OCI-LY3 (cell line): ENCODE measurements at regions not wholly inside any gene's neighbourhood (a gene's known extent, or its start where the extent isn't known, plus 50 kb on each side); places are given as distances from the start of the nearest gene placed in this dataset.

Experiments used
- H2AFZ ChIP-seq: fragments of 200-600, 300-600 bp; shearing (Covaris generic); 2 replicates; pipeline ENCODE4 v1.6.0; 2014; ENCODE audit warnings: antibody characterized with exemption, low read depth, low read length
- H3K27ac ChIP-seq: fragments of 200-600, 300-600 bp; sonication (generic); 2 replicates; pipeline ENCODE4 v1.5.1; 2014; ENCODE audit warnings: mild to moderate bottlenecking, low read length, moderate library complexity, mixed read lengths
- H3K27me3 ChIP-seq: fragments of 200-600, 300-600 bp; sonication (generic); 2 replicates; pipeline ENCODE4 v1.6.1; 2014; ENCODE audit warnings: low read depth, low read length, mixed read lengths
- H3K36me3 ChIP-seq: fragments of 200-600, 300-600 bp; sonication (generic); replicated peaks from 2 replicates; pipeline ENCODE3; 2014; ENCODE audit warnings: low read depth, low read length, mixed read lengths
- H3K4me1 ChIP-seq: fragments of 300-600, 200-600 bp; sonication (generic); 2 replicates; pipeline ENCODE4 v1.6.1; 2014; ENCODE audit warnings: low read length, mixed read lengths
- H3K4me2 ChIP-seq: fragments of 200-600, 300-600 bp; sonication (generic); 2 replicates; pipeline ENCODE4 v1.6.1; 2014; ENCODE audit warnings: low read length, mixed read lengths
- H3K4me3 ChIP-seq: fragments of 300-600, 200-600 bp; sonication (generic); 2 replicates; pipeline ENCODE4 v1.5.1; 2014; ENCODE audit warnings: antibody characterized with exemption, mild to moderate bottlenecking, low read length, moderate library complexity
- H3K79me2 ChIP-seq: fragments of 300-600, 200-600 bp; shearing (Covaris generic); 2 replicates; pipeline ENCODE4 v1.6.1; 2014; ENCODE audit warnings: mild to moderate bottlenecking, low read length, mixed read lengths
- H3K9ac ChIP-seq: fragments of 300-600, 200-600 bp; shearing (Covaris generic); 2 replicates; pipeline ENCODE4 v1.6.0; 2014; ENCODE audit warnings: mild to moderate bottlenecking, low read length, moderate library complexity
- H3K9me3 ChIP-seq: fragments of 200-600, 300-600 bp; shearing (Covaris generic); 2 replicates; pipeline ENCODE4 v1.6.1; 2014; ENCODE audit warnings: low read length, mixed read lengths; ENCODE audit not compliant: insufficient read depth
- H4K20me1 ChIP-seq: fragments of 200-600, 300-600 bp; sonication (generic); 2 replicates; pipeline ENCODE4 v1.6.1; 2016; ENCODE audit warnings: low read length, mixed read lengths; ENCODE audit not compliant: insufficient read depth
- CTCF ChIP-seq: fragments of 200-600, 300-600 bp; sonication (generic); IDR thresholded peaks from 2 replicates; pipeline ENCODE4 v1.5.1; 2014; ENCODE audit warnings: antibody characterized with exemption, low read length, low read depth
- EZH2phosphoT487 ChIP-seq: fragments of 200-600 bp; shearing (Covaris generic); IDR thresholded peaks from 2 replicates; pipeline ENCODE4 v1.6.1; 2018; ENCODE audit warnings: antibody characterized with exemption, mixed run types, low read depth

- H3K9me3 ChIP-seq: no peaks in the 10 kb centered on the region
These were observed 319.7 kb upstream of the KCNH8 start for GRCh38 chr3:18828637-18829036.

GRCh38 chr3:18827664-18828063 is 320.6 kb upstream of the KCNH8 start:
- Histone ChIP-seq H3K9me3 (no peaks in the 10 kb centered on the region), H3K9ac (no peak overlapping the region), H3K4me2 (no peak overlapping the region), H3K27ac (no peak overlapping the region), H3K4me3 (no peak overlapping the region), H3K4me1 (no peaks in the 10 kb centered on the region), H2AFZ (peak overlapping the region; percentile 31; the same call in 1 of the 2 replicates), H4K20me1 (no peaks in the 10 kb centered on the region), H3K27me3 (no peaks in the 10 kb centered on the region), H3K36me3 (no peaks in the 10 kb centered on the region), H3K79me2 (no peaks in the 10 kb centered on the region)
- no peak for TF ChIP-seq EZH2phosphoT487
- TF ChIP-seq CTCF: no peak

More at GRCh38 chr3:18828637-18829036, 319.7 kb upstream of the KCNH8 start:
- no peaks in the 10 kb centered on the region for H4K20me1 ChIP-seq
- H3K36me3 ChIP-seq: no peaks in the 10 kb centered on the region
- H2AFZ ChIP-seq: no peak overlapping the region
- no peak overlapping the region for H3K27ac ChIP-seq
- H3K4me3 ChIP-seq: no peak overlapping the region
- H3K79me2 ChIP-seq: no peaks in the 10 kb centered on the region
- no peaks in the 10 kb centered on the region for H3K4me1 ChIP-seq
- no peak for TF ChIP-seq EZH2phosphoT487
- TF ChIP-seq CTCF: no peak
- H3K4me2 ChIP-seq: no peak overlapping the region
- no peak overlapping the region for H3K9ac ChIP-seq
- H3K27me3 ChIP-seq: no peaks in the 10 kb centered on the region

- H3K9ac ChIP-seq: no peak overlapping the region
- H3K36me3 ChIP-seq: no peaks in the 10 kb centered on the region
- H3K4me3 ChIP-seq: no peak overlapping the region
- no peak overlapping the region for H2AFZ ChIP-seq
- no peaks in the 10 kb centered on the region for H3K27me3 ChIP-seq
- H3K4me2 ChIP-seq: no peak overlapping the region
- no peaks in the 10 kb centered on the region for H3K9me3 ChIP-seq
- H3K27ac ChIP-seq: no peak overlapping the region
- H3K79me2 ChIP-seq: no peaks in the 10 kb centered on the region
- H3K4me1 ChIP-seq: no peaks in the 10 kb centered on the region
- no peak for TF ChIP-seq CTCF
- no peak for TF ChIP-seq EZH2phosphoT487
- no peaks in the 10 kb centered on the region for H4K20me1 ChIP-seq
These were observed 322.6 kb upstream of the KCNH8 start for GRCh38 chr3:18825665-18826064.

GRCh38 chr3:18813300-18813699 is 335.0 kb upstream of the KCNH8 start:
- TF ChIP-seq CTCF: no peak
- no peak for TF ChIP-seq EZH2phosphoT487
- no peaks in the 10 kb centered on the region for H3K79me2 ChIP-seq
- no peak overlapping the region for H3K4me3 ChIP-seq

More at GRCh38 chr3:18813300-18813699, 335.0 kb upstream of the KCNH8 start:
- no peaks in the 10 kb centered on the region for H3K9me3 ChIP-seq
- no peaks in the 10 kb centered on the region for H3K4me1 ChIP-seq
- no peak overlapping the region for H3K9ac ChIP-seq
- no peak overlapping the region for H3K27ac ChIP-seq
- no peaks in the 10 kb centered on the region for H4K20me1 ChIP-seq
- no peaks in the 10 kb centered on the region for H3K36me3 ChIP-seq
- H3K27me3 ChIP-seq: no peaks in the 10 kb centered on the region
- no peak overlapping the region for H3K4me2 ChIP-seq
- no peak overlapping the region for H2AFZ ChIP-seq
